PC-9 (cell line): ENCODE measurements at regions not wholly inside any gene's neighbourhood (a gene's known extent, or its start where the extent isn't known, plus 50 kb on each side); places are given as distances from the start of the nearest gene placed in this dataset.

Source experiments
- EZH2 ChIP-seq: fragments of 200-600 bp; sonication (generic); IDR thresholded peaks from 2 replicates; pipeline ENCODE4 v1.8.0; 2017; ENCODE audit warnings: antibody characterized with exemption, low read depth
- TF ChIP-seq, protein P1 (sequence below): fragments of 200-600 bp; sonication (generic); conservative IDR thresholded peaks from 2 replicates; pipeline ENCODE4 v1.6.1; 2017; ENCODE audit warnings: mixed run types, antibody characterized with exemption, mild to moderate bottlenecking, moderate library complexity

DNA sequence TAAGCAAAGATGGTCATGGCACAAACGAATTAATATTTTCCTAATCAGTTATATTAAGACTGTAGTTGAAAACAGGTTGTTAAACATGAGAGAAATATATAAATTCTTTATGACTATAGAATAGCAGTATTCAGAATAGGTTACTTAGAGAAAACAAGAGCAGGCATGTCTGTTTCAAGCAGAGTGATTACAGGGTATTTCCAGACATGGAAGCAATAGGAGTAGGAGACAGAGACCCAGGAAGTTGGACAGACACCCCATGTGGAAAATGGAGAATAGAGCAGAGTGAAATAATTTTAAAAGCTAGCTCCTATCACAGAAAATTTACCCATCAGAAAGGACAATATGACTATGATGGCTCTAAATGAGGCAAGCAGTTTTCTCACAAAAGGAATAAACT lies 111.5 kb downstream of the IZUMO3 start:
- TF ChIP-seq, protein P1, sequence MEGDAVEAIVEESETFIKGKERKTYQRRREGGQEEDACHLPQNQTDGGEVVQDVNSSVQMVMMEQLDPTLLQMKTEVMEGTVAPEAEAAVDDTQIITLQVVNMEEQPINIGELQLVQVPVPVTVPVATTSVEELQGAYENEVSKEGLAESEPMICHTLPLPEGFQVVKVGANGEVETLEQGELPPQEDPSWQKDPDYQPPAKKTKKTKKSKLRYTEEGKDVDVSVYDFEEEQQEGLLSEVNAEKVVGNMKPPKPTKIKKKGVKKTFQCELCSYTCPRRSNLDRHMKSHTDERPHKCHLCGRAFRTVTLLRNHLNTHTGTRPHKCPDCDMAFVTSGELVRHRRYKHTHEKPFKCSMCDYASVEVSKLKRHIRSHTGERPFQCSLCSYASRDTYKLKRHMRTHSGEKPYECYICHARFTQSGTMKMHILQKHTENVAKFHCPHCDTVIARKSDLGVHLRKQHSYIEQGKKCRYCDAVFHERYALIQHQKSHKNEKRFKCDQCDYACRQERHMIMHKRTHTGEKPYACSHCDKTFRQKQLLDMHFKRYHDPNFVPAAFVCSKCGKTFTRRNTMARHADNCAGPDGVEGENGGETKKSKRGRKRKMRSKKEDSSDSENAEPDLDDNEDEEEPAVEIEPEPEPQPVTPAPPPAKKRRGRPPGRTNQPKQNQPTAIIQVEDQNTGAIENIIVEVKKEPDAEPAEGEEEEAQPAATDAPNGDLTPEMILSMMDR: no peak
- TF ChIP-seq EZH2: no peak
